ENCODE measurements at regions not wholly inside any gene's neighbourhood (a gene's known extent, or its start where the extent isn't known, plus 50 kb on each side); places are given as distances from the start of the nearest gene placed in this dataset.
A peak's percentile ranks its signal among the peaks of the same experiment; 100 is the strongest.

DNA sequence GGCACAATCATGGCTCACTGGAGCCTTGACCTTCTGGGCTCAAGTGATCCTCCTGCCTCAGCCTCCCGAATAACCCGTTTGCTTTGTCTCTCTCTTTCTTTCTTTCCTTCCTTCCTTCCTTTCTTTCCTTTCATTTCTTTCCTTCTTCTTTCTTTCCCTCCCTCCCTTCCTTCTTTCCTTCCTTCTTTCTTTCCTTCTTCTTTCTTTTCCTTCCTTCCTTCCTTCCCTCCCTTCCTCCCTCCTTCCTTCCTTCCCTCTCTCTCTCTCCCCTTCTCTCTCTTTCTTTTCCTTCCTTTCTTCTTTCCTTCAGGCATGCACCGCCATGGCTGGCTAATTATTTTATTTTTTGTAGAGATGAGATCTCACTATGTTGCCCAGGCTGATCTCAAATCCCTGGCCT lies 57.9 kb upstream of the NPTX2 start:
- intact Hi-C loops (cut with DNase I; ENCODE audit: low total_unique reads) = no loop called here
- no peaks in the 10 kb centered on the region for H3K36me3 ChIP-seq
- DNase-seq = no peak
- peaks cover 0 to 30% (median 0%) of the 10 kb centered on the region in 7 donors for H3K27me3 ChIP-seq (replicated peaks in 1 of 7)
- TF ChIP-seq POLR2AphosphoS5 (IDR thresholded peaks at IDR 0.05) (no peak), CTCF (IDR thresholded peaks at IDR 0.05 in 8 of 11, conservative IDR thresholded peaks at IDR 0.05 in 3 of 11) (no peak), POLR2A (IDR thresholded peaks at IDR 0.05) (no peak)
- 75 to 88% (median 81%) methylated on average over 3 of the region's 3 CpGs for WGBS, 5 donors
- H3K4me3 ChIP-seq = no peak overlapping the region
- no peaks in the 10 kb centered on the region for H3K4me1 ChIP-seq
- no peak overlapping the region for H3K27ac ChIP-seq
- H3K9me3 ChIP-seq = peaks cover 0 to 15% (median 0%) of the 10 kb centered on the region in 8 donors

DNA sequence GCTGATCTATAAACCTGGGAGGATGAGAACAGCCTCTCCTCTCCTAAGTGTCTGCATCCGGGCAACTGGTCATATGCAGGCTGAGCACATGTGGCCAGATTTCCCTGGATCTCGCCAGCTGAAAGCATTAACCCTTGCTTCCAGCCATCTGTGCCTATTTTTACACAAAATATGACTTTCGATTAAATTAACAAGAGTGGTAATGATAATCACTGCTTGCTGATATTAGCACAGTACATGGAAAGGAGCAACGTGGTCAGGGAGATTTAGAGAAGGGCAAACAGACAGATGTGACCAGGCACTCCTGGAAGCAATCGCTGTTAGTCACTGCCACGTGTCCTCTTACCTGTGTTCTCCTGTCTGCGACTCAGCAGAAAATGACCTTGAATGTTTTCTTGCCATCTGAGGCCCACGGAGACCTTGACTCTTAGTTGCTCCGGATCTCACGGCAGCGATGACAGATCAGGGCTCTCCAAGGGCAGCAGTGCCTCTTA lies 59.5 kb upstream of the NPTX2 start:
- intact Hi-C loops (cut with DNase I; ENCODE audit: low total_unique reads) = no loop called here
- peaks cover 0 to 17% (median 0%) of the 10 kb centered on the region in 7 donors for H3K27me3 ChIP-seq (replicated peaks in 1 of 7)
- no peak for TF ChIP-seq CTCF (IDR thresholded peaks at IDR 0.05 in 8 of 11, conservative IDR thresholded peaks at IDR 0.05 in 3 of 11)
- TF ChIP-seq POLR2A (IDR thresholded peaks at IDR 0.05) = no peak
- no peak for TF ChIP-seq POLR2AphosphoS5 (IDR thresholded peaks at IDR 0.05)
- 66 to 74% (median 73%) methylated on average over 11 of the region's 11 CpGs for WGBS, 5 donors
- peaks cover 0 to 19% (median 9%) of the 10 kb centered on the region in 8 donors for H3K9me3 ChIP-seq
- no peak overlapping the region for H3K27ac ChIP-seq
- DNase-seq = peak; percentile 23
- H3K36me3 ChIP-seq = no peaks in the 10 kb centered on the region
- no peak overlapping the region for H3K4me3 ChIP-seq
- H3K4me1 ChIP-seq = no peaks in the 10 kb centered on the region

DNA sequence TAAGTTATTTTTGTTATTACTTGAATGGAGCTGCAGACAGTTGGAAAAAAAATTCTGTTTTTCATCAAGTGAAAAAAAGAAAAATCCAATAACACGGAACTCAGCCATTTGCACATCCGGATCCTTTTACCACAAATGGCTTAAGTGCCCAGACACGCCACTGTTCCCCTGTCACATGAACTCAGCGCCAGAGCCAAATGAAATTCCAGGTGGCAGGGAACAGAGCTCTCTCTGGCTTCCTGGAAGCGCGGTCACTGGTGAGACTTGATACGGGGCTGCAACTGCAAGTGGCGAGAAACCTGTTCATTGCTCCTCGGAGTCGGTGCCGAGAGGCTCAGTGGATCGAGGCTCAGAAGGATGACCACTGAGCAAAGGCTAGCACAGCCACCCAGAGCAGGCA lies 60.8 kb upstream of the NPTX2 start:
- no peak overlapping the region for H3K27ac ChIP-seq
- H3K4me1 ChIP-seq = no peaks in the 10 kb centered on the region
- no peak overlapping the region for H3K4me3 ChIP-seq
- no peaks in the 10 kb centered on the region for H3K36me3 ChIP-seq
- peaks cover 0 to 7% (median 0%) of the 10 kb centered on the region in 7 donors for H3K27me3 ChIP-seq (replicated peaks in 1 of 7)
- TF ChIP-seq POLR2A (IDR thresholded peaks at IDR 0.05) (no peak), CTCF (IDR thresholded peaks at IDR 0.05 in 8 of 11, conservative IDR thresholded peaks at IDR 0.05 in 3 of 11) (no peak), POLR2AphosphoS5 (IDR thresholded peaks at IDR 0.05) (no peak)
- peak; percentile 52 for DNase-seq
- intact Hi-C loops (cut with DNase I; ENCODE audit: low total_unique reads) = no loop called here
- H3K9me3 ChIP-seq = peaks cover 0 to 32% (median 22%) of the 10 kb centered on the region in 8 donors
- WGBS, 5 donors = 85 to 92% (median 86%) methylated on average over 12 of the region's 12 CpGs

DNA sequence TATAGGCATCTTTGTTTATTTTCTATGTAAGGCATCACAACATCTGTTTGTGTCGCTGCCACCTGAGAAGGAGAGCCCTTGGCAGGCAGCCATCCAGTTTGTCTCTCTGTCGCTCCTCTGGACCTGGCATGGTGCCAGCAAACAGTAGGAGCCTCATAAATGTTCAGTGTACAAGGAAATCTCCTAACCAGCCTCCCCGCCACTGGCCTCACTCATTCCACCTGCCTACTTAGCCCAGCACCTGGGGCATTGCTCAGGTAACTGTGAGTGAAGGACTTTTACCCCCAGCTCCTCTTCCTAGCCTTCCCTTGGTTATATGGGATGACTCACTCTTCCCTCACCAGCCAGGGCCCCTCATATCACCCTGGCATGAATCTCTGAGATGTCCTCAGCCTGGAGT lies 61.7 kb upstream of the NPTX2 start:
- intact Hi-C loops (cut with DNase I; ENCODE audit: low total_unique reads) = no loop called here
- 73 to 86% (median 74%) methylated on average over 3 of the region's 3 CpGs for WGBS, 5 donors
- no peaks in the 10 kb centered on the region for H3K36me3 ChIP-seq
- no peak overlapping the region for H3K4me3 ChIP-seq
- H3K9me3 ChIP-seq = peaks cover 0 to 35% (median 26%) of the 10 kb centered on the region in 8 donors
- peak; percentile 30 for DNase-seq
- H3K4me1 ChIP-seq = no peaks in the 10 kb centered on the region
- H3K27me3 ChIP-seq (replicated peaks in 1 of 7) = peaks cover 0 to 4% (median 0%) of the 10 kb centered on the region in 7 donors
- TF ChIP-seq CTCF (IDR thresholded peaks at IDR 0.05 in 8 of 11, conservative IDR thresholded peaks at IDR 0.05 in 3 of 11) = no peak
- no peak for TF ChIP-seq POLR2A (IDR thresholded peaks at IDR 0.05)
- TF ChIP-seq POLR2AphosphoS5 (IDR thresholded peaks at IDR 0.05) = no peak
- H3K27ac ChIP-seq = no peak overlapping the region

Measured in spleen (tissue), 11 donors.